ENCODE measurements at regions not wholly inside any gene's neighbourhood (a gene's known extent, or its start where the extent isn't known, plus 50 kb on each side); places are given as distances from the start of the nearest gene placed in this dataset.
"Not testable (repeated sequence)": the region's sequence is repeated elsewhere in the genome, so short reads cannot be mapped to it uniquely, and the experiment has no call there.

GRCh38 chr7:142467056-142467655, 209.3 kb upstream of the PRSS58 start:
- H4K20me1 ChIP-seq (ENCODE audit: insufficient read depth, low read length, poor library complexity, severe bottlenecking); H3F3A ChIP-seq (ENCODE audit: low read depth); H3K4me3 ChIP-seq (ENCODE audit: low read length, poor library complexity, severe bottlenecking); H3K27me3 ChIP-seq (ENCODE audit: insufficient read depth, low read length, poor library complexity, severe bottlenecking); H3K36me3 ChIP-seq (ENCODE audit: insufficient read depth, low read length); H3K9me3 ChIP-seq (ENCODE audit: insufficient read depth, low read depth, low read length); H2AFZ ChIP-seq (ENCODE audit: low read length); H3K9me2 ChIP-seq (replicated peaks; ENCODE audit: low read depth, low read length): not testable (repeated sequence)
- Histone ChIP-seq H3K4me2 (ENCODE audit: low read depth, low read length, poor library complexity, severe bottlenecking) (peak overlapping the region; percentile 4), H3K79me2 (ENCODE audit: insufficient read depth, low read length) (peaks cover 19% of the 10 kb centered on the region), H3K9ac (ENCODE audit: low read depth, low read length, poor library complexity, severe bottlenecking) (peak overlapping the region; percentile 65), H3K4me1 (ENCODE audit: insufficient read depth, low read length, poor library complexity, severe bottlenecking) (peaks cover 78% of the 10 kb centered on the region)
- TF ChIP-seq, protein P1, sequence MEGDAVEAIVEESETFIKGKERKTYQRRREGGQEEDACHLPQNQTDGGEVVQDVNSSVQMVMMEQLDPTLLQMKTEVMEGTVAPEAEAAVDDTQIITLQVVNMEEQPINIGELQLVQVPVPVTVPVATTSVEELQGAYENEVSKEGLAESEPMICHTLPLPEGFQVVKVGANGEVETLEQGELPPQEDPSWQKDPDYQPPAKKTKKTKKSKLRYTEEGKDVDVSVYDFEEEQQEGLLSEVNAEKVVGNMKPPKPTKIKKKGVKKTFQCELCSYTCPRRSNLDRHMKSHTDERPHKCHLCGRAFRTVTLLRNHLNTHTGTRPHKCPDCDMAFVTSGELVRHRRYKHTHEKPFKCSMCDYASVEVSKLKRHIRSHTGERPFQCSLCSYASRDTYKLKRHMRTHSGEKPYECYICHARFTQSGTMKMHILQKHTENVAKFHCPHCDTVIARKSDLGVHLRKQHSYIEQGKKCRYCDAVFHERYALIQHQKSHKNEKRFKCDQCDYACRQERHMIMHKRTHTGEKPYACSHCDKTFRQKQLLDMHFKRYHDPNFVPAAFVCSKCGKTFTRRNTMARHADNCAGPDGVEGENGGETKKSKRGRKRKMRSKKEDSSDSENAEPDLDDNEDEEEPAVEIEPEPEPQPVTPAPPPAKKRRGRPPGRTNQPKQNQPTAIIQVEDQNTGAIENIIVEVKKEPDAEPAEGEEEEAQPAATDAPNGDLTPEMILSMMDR (conservative IDR thresholded peaks at IDR 0.05; ENCODE audit: low read length), result peak; percentile 48

- Histone ChIP-seq H4K20me1 (ENCODE audit: insufficient read depth, low read length, poor library complexity, severe bottlenecking) (no peaks in the 10 kb centered on the region), H3K4me3 (ENCODE audit: low read length, poor library complexity, severe bottlenecking) (peak overlapping the region; percentile 76), H3K36me3 (ENCODE audit: insufficient read depth, low read length) (no peaks in the 10 kb centered on the region), H3K27me3 (ENCODE audit: insufficient read depth, low read length, poor library complexity, severe bottlenecking) (no peaks in the 10 kb centered on the region), H3F3A (ENCODE audit: low read depth) (peaks cover 19% of the 10 kb centered on the region), H3K79me2 (ENCODE audit: insufficient read depth, low read length) (peaks cover 34% of the 10 kb centered on the region), H3K9me2 (replicated peaks; ENCODE audit: low read depth, low read length) (no peaks in the 10 kb centered on the region), H3K4me2 (ENCODE audit: low read depth, low read length, poor library complexity, severe bottlenecking) (peak overlapping the region; percentile 91), H2AFZ (ENCODE audit: low read length) (no peak overlapping the region), H3K9ac (ENCODE audit: low read depth, low read length, poor library complexity, severe bottlenecking) (peak overlapping the region; percentile 85), H3K4me1 (ENCODE audit: insufficient read depth, low read length, poor library complexity, severe bottlenecking) (peaks cover 78% of the 10 kb centered on the region), H3K9me3 (ENCODE audit: insufficient read depth, low read depth, low read length) (no peaks in the 10 kb centered on the region)
- TF ChIP-seq, protein P1 (conservative IDR thresholded peaks at IDR 0.05; ENCODE audit: low read length), result no peak
- no peak for TF ChIP-seq EZH2phosphoT487 (IDR thresholded peaks at IDR 0.05; ENCODE audit: borderline replicate concordance)
Observed at GRCh38 chr7:142463401-142463850, 205.6 kb upstream of the PRSS58 start.

DNA sequence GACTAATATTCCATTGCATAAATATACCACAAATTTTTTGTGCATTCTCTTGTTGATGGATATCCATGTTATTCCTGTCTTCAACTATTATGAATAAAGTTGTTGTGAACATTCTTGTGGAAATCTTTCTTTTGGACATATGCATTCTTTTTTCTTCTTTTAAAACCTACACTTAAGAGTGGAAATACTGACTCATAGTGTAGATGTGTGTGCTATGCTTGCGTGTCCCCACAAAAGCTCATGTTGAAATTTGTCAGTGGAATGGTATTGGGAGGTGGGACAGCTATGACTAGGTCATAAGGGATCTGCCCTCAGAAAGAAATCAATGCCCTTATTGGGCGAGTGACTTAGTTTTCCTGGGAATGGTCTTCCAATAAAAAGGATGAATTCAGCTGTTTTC, 203.6 kb upstream of the PRSS58 start:
- Histone ChIP-seq H2AFZ (ENCODE audit: low read length) (no peak overlapping the region), H3K4me2 (ENCODE audit: low read depth, low read length, poor library complexity, severe bottlenecking) (peak overlapping the region; percentile 91), H3K9me3 (ENCODE audit: insufficient read depth, low read depth, low read length) (no peaks in the 10 kb centered on the region), H3K79me2 (ENCODE audit: insufficient read depth, low read length) (peaks cover 34% of the 10 kb centered on the region), H4K20me1 (ENCODE audit: insufficient read depth, low read length, poor library complexity, severe bottlenecking) (no peaks in the 10 kb centered on the region), H3K4me3 (ENCODE audit: low read length, poor library complexity, severe bottlenecking) (peak overlapping the region; percentile 76), H3K4me1 (ENCODE audit: insufficient read depth, low read length, poor library complexity, severe bottlenecking) (peaks cover 84% of the 10 kb centered on the region), H3K36me3 (ENCODE audit: insufficient read depth, low read length) (no peaks in the 10 kb centered on the region), H3F3A (ENCODE audit: low read depth) (peaks cover 19% of the 10 kb centered on the region), H3K27me3 (ENCODE audit: insufficient read depth, low read length, poor library complexity, severe bottlenecking) (no peaks in the 10 kb centered on the region), H3K9me2 (replicated peaks; ENCODE audit: low read depth, low read length) (no peaks in the 10 kb centered on the region), H3K9ac (ENCODE audit: low read depth, low read length, poor library complexity, severe bottlenecking) (peak overlapping the region; percentile 85)
- TF ChIP-seq EZH2phosphoT487 (IDR thresholded peaks at IDR 0.05; ENCODE audit: borderline replicate concordance), result no peak
- TF ChIP-seq, protein P1 (conservative IDR thresholded peaks at IDR 0.05; ENCODE audit: low read length), result no peak

Data from Loucy (cell line).